ENCODE measurements at regions not wholly inside any gene's neighbourhood (a gene's known extent, or its start where the extent isn't known, plus 50 kb on each side); places are given as distances from the start of the nearest gene placed in this dataset.

DNA sequence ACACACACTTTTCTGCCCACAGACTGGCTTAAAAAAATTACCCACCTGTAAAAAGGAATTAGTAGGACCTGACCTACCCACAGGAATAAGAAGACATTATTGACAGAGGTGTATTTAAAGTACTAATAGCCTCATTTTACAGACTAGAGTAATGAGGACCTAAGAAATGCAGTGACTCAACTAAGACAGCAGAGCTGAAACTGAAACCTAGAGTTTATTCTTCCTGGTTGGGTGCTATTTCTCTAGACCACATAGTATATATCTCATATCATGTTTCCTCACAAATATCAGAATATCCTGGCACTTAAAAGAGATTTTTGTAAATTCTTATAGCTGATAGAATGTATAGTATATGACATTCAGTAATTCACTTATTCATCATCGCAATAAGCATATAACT is 435.0 kb downstream of the MAGEE1 start:
- WGBS, 2 experiments (ENCODE audit: extremely low coverage in 2 of 2, insufficient read length in 1 of 2), result no CpG with 5 or more reads among the region's 1 CpG
- H3K4ac ChIP-seq (ENCODE audit: low read depth, low read length), result no peak overlapping the region
- in situ Hi-C loops (cut with MboI; ENCODE audit: low sequenced_read_pairs), result no loop called here
- no peak overlapping the region for H3K4me2 ChIP-seq (ENCODE audit: low read depth, low read length)
- no peaks in the 10 kb centered on the region for H3K27me3 ChIP-seq (ENCODE audit: control insufficient read depth, insufficient read depth, low read length)
- no peaks in the 10 kb centered on the region for H3K9me3 ChIP-seq (ENCODE audit: control insufficient read depth, insufficient read depth, low read length)
- H4K91ac ChIP-seq (ENCODE audit: insufficient read depth, low read depth, low read length), result no peak overlapping the region
- CTCF ChIA-PET, result no interaction called here
- H3K9ac ChIP-seq (ENCODE audit: low read depth, low read length), result no peak overlapping the region
- intact Hi-C loops (cut with micrococcal nuclease), result no loop called here
- ATAC-seq (ENCODE audit: low read depth) (no peak), DNase-seq (no peak)
- H3K23ac ChIP-seq (ENCODE audit: low read depth, low read length), result no peak overlapping the region
- H3K14ac ChIP-seq (replicated peaks; ENCODE audit: low read depth, low read length), result no peak overlapping the region
- no peaks in the 10 kb centered on the region for H3K4me1 ChIP-seq (ENCODE audit: control insufficient read depth, insufficient read depth, low read length)
- TF ChIP-seq MAFK (IDR thresholded peaks at IDR 0.05; ENCODE audit: low read depth, low read length) (no peak), FOS (IDR thresholded peaks at IDR 0.05; ENCODE audit: low read depth, low read length) (no peak), CHD1 (IDR thresholded peaks at IDR 0.05; ENCODE audit: low read depth, low read length) (no peak), RFX5 (IDR thresholded peaks at IDR 0.05; ENCODE audit: low read depth, low read length) (no peak), BHLHE40 (IDR thresholded peaks at IDR 0.05; ENCODE audit: low read depth, low read length) (no peak), POLR2A (IDR thresholded peaks at IDR 0.05; ENCODE audit: low read depth, low read length) (no peak), RCOR1 (IDR thresholded peaks at IDR 0.05; ENCODE audit: insufficient replicate concordance, low read length) (no peak), RAD21 (IDR thresholded peaks at IDR 0.05; ENCODE audit: low read length) (no peak), CEBPB (IDR thresholded peaks at IDR 0.05; ENCODE audit: low read depth, low read length) (no peak), MXI1 (IDR thresholded peaks at IDR 0.05; ENCODE audit: borderline replicate concordance, low read depth, low read length) (no peak), SMC3 (IDR thresholded peaks at IDR 0.05; ENCODE audit: low read depth, low read length) (no peak), USF2 (IDR thresholded peaks at IDR 0.05; ENCODE audit: low read depth, low read length) (no peak)
- TF ChIP-seq, protein P1, sequence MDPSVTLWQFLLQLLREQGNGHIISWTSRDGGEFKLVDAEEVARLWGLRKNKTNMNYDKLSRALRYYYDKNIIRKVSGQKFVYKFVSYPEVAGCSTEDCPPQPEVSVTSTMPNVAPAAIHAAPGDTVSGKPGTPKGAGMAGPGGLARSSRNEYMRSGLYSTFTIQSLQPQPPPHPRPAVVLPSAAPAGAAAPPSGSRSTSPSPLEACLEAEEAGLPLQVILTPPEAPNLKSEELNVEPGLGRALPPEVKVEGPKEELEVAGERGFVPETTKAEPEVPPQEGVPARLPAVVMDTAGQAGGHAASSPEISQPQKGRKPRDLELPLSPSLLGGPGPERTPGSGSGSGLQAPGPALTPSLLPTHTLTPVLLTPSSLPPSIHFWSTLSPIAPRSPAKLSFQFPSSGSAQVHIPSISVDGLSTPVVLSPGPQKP (IDR thresholded peaks at IDR 0.05; ENCODE audit: borderline replicate concordance, low read depth, low read length), result no peak
- TF ChIP-seq, protein P2, sequence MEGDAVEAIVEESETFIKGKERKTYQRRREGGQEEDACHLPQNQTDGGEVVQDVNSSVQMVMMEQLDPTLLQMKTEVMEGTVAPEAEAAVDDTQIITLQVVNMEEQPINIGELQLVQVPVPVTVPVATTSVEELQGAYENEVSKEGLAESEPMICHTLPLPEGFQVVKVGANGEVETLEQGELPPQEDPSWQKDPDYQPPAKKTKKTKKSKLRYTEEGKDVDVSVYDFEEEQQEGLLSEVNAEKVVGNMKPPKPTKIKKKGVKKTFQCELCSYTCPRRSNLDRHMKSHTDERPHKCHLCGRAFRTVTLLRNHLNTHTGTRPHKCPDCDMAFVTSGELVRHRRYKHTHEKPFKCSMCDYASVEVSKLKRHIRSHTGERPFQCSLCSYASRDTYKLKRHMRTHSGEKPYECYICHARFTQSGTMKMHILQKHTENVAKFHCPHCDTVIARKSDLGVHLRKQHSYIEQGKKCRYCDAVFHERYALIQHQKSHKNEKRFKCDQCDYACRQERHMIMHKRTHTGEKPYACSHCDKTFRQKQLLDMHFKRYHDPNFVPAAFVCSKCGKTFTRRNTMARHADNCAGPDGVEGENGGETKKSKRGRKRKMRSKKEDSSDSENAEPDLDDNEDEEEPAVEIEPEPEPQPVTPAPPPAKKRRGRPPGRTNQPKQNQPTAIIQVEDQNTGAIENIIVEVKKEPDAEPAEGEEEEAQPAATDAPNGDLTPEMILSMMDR (conservative IDR thresholded peaks at IDR 0.05; ENCODE audit: low read depth, low read length), result no peak
- no peaks in the 10 kb centered on the region for H3K79me1 ChIP-seq (ENCODE audit: low read depth in 1 of 2, low read length in 2 of 2)
- H3K36me3 ChIP-seq (ENCODE audit: control insufficient read depth, insufficient read depth, low read length), result no peaks in the 10 kb centered on the region
- H3K27ac ChIP-seq (ENCODE audit: insufficient read depth, low read length), result no peak overlapping the region
- H4K8ac ChIP-seq (ENCODE audit: low read depth in 2 of 2, low read length in 2 of 2), result no peak overlapping the region
- no peak overlapping the region for H2AK5ac ChIP-seq (ENCODE audit: low read depth, low read length)
- POLR2A ChIA-PET (ENCODE audit: unreplicated experiment), result no interaction called here
- H2AFZ ChIP-seq (replicated peaks; ENCODE audit: low read length, poor library complexity), result no peak overlapping the region
- no peaks in the 10 kb centered on the region for H3K9me1 ChIP-seq (ENCODE audit: insufficient read depth, low read length)
- no peak overlapping the region for H3K18ac ChIP-seq (ENCODE audit: low read depth, low read length)
- no peaks in the 10 kb centered on the region for H4K20me1 ChIP-seq (ENCODE audit: insufficient read depth, low read length)
- dilution Hi-C loops (cut with HindIII; ENCODE audit: low sequenced_read_pairs, unreplicated experiment), result no loop called here
- H3K56ac ChIP-seq (ENCODE audit: extremely low read depth, insufficient read depth, low read length), result no peak overlapping the region
- H3K4me3 ChIP-seq (ENCODE audit: insufficient read depth, low read depth, low read length), result no peak overlapping the region
- H2BK5ac ChIP-seq (ENCODE audit: low read depth, low read length, poor library complexity, severe bottlenecking), result no peak overlapping the region
- H2BK120ac ChIP-seq (ENCODE audit: low read depth, low read length), result no peak overlapping the region
- H2BK20ac ChIP-seq (ENCODE audit: low read depth, low read length), result no peak overlapping the region
- no peak overlapping the region for H4K5ac ChIP-seq (ENCODE audit: low read depth, low read length)
- no peak overlapping the region for H2BK15ac ChIP-seq (ENCODE audit: low read depth, low read length)
- H2AK9ac ChIP-seq (replicated peaks; ENCODE audit: low read depth, low read length, poor library complexity), result no peak overlapping the region
- BruUV-seq (replicated peaks), result no TSS peak

All from IMR-90 (cell line).